ENCODE measurements at regions not wholly inside any gene's neighbourhood (a gene's known extent, or its start where the extent isn't known, plus 50 kb on each side); places are given as distances from the start of the nearest gene placed in this dataset.

DNA sequence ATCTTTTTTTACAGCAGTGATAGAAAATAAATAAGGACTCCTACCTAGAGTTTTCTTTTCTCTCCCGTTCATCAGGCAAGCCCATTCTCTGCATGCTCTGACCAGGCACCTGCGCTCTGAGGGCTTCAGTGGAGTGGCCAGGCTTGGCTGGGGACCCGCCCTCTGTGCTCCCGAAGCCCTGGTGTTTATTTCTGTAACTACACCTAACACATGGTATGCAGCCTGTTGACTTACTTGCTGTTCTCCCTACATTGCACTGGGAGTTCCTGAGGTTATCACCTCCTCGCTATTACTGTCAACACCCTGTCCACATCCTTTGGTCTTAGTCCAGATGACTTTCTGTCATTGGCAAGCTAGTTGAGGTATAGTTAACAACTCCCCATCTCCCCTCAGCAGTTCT lies 317.7 kb downstream of the LPIN1 start:
- TF ChIP-seq CTCF (IDR thresholded peaks at IDR 0.05): no peak
- Histone ChIP-seq H3K4me3 (no peak overlapping the region), H3K27ac (no peak overlapping the region)
- DNase-seq (ENCODE audit: low spot score): no peak

DNA sequence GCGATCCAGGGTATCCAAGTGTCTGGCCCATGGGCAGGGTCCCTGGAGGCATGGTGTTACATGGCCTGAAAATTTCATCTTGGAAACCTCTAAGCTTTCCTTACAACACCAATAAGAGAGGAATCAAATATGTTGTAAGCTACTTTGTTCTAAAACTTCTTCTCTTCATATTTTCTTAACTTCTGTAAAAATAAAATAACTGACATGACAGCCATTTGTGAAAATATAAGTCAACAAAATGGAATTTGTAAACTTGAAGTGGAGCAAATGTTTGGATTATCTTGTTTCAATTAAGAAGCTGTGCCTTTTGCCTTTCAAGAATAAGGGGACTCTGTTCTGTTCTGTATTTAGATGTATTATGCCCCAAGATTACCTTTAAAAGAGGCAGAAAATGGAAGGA lies 319.7 kb downstream of the LPIN1 start:
- no peak for DNase-seq (ENCODE audit: low spot score)
- TF ChIP-seq CTCF (IDR thresholded peaks at IDR 0.05): no peak
- H3K4me3 ChIP-seq: no peak overlapping the region
- H3K27ac ChIP-seq: no peak overlapping the region

GRCh38 chr2:12066986-12067385 lies 320.6 kb downstream of the LPIN1 start:
- no peak for TF ChIP-seq CTCF (IDR thresholded peaks at IDR 0.05)
- Histone ChIP-seq H3K27ac (no peak overlapping the region), H3K4me3 (no peak overlapping the region)
- no peak for DNase-seq (ENCODE audit: low spot score)

DNA sequence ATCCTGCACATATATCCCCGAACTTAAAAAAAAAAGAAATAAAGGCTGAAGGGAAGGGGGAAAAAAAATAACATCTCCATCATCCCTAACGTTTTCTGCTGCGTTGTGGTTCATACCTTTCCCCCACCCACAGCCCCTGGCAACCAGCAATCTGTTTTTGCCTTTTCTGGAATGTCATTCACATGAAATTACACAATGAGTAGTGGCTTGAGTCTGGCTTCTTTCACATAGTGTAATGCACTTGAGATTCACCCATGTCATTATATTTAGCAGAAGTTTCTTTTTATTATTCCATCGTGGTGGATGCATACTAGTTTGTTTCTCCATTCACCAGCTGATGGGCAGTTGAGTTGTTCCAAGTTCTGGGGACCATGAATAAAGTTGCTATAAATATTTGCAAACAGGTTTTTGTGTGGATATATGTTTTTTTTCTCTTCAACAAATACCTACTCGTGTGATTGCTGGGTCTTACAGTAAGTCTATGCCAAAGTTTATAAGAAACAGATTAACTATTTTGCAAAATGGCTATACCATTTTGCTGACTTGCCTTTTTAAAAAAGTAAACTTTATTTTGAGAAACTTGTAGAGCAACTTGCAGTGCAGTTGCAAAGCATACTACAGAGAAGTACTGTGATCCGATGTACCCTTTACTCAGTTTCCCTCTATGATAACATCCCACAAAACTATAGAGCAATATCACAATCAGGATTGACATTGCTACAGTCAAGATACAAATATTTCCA lies 322.5 kb downstream of the LPIN1 start:
- TF ChIP-seq CTCF (IDR thresholded peaks at IDR 0.05): no peak
- no peak for DNase-seq (ENCODE audit: low spot score)
- H3K4me3 ChIP-seq: no peak overlapping the region
- no peak overlapping the region for H3K27ac ChIP-seq

DNA sequence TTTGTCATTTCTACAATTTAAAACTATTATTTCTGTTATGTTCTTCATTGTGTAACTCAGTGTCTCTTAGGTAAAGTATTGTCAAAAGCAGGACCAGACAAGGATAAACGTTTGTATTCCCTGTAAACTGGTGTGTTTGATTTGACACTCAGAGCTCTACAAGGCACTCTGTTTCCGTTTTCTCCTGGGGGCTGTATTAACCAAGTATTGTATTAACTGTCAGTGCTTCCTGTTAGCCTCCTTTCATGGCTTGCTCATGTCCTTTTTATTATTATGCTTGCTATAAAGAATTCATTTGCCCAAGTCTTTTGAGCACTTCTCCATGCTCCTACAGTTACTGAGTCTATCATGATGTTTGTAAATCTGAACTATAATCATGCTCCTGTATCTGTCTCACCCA lies 323.7 kb downstream of the LPIN1 start:
- DNase-seq (ENCODE audit: low spot score): no peak
- no peak for TF ChIP-seq CTCF (IDR thresholded peaks at IDR 0.05)
- H3K27ac ChIP-seq: no peak overlapping the region
- H3K4me3 ChIP-seq: no peak overlapping the region

- H3K27ac ChIP-seq: no peak overlapping the region
- TF ChIP-seq CTCF (IDR thresholded peaks at IDR 0.05): no peak
- DNase-seq (ENCODE audit: low spot score): no peak
- no peak overlapping the region for H3K4me3 ChIP-seq
These were observed 324.1 kb downstream of the LPIN1 start for GRCh38 chr2:12070581-12070980.

- no peak for TF ChIP-seq CTCF (IDR thresholded peaks at IDR 0.05)
- DNase-seq (ENCODE audit: low spot score): no peak
- H3K27ac ChIP-seq: no peak overlapping the region
- no peak overlapping the region for H3K4me3 ChIP-seq
These were observed 324.9 kb downstream of the LPIN1 start for GRCh38 chr2:12071318-12071717.

Data from coronary artery (tissue), 2 donors.